ENCODE measurements at regions not wholly inside any gene's neighbourhood (a gene's known extent, or its start where the extent isn't known, plus 50 kb on each side); places are given as distances from the start of the nearest gene placed in this dataset.

DNA sequence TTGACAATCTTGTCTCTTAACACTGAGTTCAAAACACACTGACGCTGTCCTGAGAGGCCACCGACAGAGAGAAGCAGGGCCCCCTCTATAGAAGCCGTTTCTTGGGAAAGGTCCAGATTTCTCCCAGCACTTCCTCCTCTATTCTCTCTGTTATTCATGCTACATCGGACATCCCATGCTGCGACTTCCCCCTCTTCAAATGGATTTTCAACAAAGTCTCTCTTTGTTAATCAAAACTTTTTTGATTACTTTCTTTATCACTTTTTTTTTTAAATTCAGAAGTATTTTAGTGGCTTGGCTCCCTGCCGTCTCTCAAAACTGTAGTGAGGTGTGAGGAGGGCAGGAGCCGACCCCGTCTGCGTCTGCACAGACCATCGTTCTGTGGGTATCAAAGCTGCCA, 298.9 kb upstream of the PITRM1 start:
- no peaks in the 10 kb centered on the region for H3K27me3 ChIP-seq (replicated peaks; ENCODE audit: insufficient read depth, low read depth, low read length, poor library complexity)
- H3K4me1 ChIP-seq (ENCODE audit: insufficient read depth, low read length, poor library complexity, severe bottlenecking) = peaks cover 45% of the 10 kb centered on the region
- H3K27ac ChIP-seq (ENCODE audit: low read depth, low read length, poor library complexity, severe bottlenecking) = no peak overlapping the region
- H3K4me3 ChIP-seq (ENCODE audit: low read depth, low read length, poor library complexity, severe bottlenecking) = no peak overlapping the region
- ChIA-PET CTCF (no interaction called here), POLR2A (ENCODE audit: low non-redundant PET) (no interaction called here)
- TF ChIP-seq, protein P1, sequence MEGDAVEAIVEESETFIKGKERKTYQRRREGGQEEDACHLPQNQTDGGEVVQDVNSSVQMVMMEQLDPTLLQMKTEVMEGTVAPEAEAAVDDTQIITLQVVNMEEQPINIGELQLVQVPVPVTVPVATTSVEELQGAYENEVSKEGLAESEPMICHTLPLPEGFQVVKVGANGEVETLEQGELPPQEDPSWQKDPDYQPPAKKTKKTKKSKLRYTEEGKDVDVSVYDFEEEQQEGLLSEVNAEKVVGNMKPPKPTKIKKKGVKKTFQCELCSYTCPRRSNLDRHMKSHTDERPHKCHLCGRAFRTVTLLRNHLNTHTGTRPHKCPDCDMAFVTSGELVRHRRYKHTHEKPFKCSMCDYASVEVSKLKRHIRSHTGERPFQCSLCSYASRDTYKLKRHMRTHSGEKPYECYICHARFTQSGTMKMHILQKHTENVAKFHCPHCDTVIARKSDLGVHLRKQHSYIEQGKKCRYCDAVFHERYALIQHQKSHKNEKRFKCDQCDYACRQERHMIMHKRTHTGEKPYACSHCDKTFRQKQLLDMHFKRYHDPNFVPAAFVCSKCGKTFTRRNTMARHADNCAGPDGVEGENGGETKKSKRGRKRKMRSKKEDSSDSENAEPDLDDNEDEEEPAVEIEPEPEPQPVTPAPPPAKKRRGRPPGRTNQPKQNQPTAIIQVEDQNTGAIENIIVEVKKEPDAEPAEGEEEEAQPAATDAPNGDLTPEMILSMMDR (conservative IDR thresholded peaks at IDR 0.05; ENCODE audit: low read depth, low read length) = no peak
- no peak for TF ChIP-seq EZH2 (IDR thresholded peaks at IDR 0.05; ENCODE audit: borderline replicate concordance, low read depth, low read length, poor library complexity, severe bottlenecking)
- H3K36me3 ChIP-seq (ENCODE audit: insufficient read depth, low read length, poor library complexity, severe bottlenecking) = no peaks in the 10 kb centered on the region
- H3K9me3 ChIP-seq (ENCODE audit: low read depth, low read length, poor library complexity, severe bottlenecking) = no peaks in the 10 kb centered on the region
- no TSS peak for BruUV-seq (replicated peaks)
- DNase-seq (ENCODE audit: low spot score) = no peak
- intact Hi-C loops (cut with micrococcal nuclease; ENCODE audit: unreplicated experiment) = no loop called here

DNA sequence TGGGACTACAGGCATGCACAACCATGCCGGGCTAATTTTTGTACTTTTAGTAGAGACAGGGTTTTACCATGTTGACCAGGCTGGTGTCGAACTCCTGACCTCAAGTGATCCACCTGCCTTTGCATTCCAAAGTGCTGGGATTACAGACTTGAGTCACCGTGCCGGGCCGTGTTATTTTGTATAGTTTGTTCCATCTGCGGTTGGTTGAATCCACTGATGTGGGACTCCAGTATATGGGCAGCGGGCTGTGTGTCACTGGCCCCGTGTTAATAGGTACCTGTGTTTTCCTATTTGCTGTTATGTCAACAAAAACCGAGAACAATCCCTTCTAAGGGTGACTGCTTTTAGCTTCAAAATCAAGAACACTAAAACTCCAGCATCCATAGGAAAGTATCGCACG, 297.6 kb upstream of the PITRM1 start:
- POLR2A ChIA-PET (ENCODE audit: low non-redundant PET) = no interaction called here

DNA sequence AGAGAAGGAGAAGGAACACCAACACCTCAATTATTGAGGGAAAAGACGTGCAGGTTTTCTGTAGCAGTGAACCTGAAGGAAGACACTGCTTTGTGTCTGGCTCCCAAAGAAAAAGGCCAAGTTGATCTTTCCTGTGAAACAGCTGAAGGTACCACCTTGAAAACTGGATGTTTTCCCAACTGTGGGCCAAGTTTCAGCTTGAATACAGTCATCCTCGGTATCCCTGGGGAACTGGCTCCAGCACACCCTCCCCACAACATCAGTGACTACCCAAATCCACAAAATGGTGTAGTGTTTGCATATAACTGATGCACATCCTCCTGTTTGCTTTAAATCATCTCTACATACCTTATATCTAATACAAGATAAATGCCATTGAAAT, 297.0 kb upstream of the PITRM1 start:
- POLR2A ChIA-PET (ENCODE audit: low non-redundant PET) = no interaction called here
- H3K27ac ChIP-seq (ENCODE audit: low read depth, low read length, poor library complexity, severe bottlenecking) = peak overlapping the region; percentile 66

More for the DNA sequence above, 297.6 kb upstream of the PITRM1 start:
- peaks cover 49% of the 10 kb centered on the region for H3K4me1 ChIP-seq (ENCODE audit: insufficient read depth, low read length, poor library complexity, severe bottlenecking)
- CTCF ChIA-PET = no interaction called here
- H3K27me3 ChIP-seq (replicated peaks; ENCODE audit: insufficient read depth, low read depth, low read length, poor library complexity) = no peaks in the 10 kb centered on the region
- H3K4me3 ChIP-seq (ENCODE audit: low read depth, low read length, poor library complexity, severe bottlenecking) = no peak overlapping the region
- no peaks in the 10 kb centered on the region for H3K9me3 ChIP-seq (ENCODE audit: low read depth, low read length, poor library complexity, severe bottlenecking)
- no TSS peak for BruUV-seq (replicated peaks)
- no peak overlapping the region for H3K27ac ChIP-seq (ENCODE audit: low read depth, low read length, poor library complexity, severe bottlenecking)
- no peak for TF ChIP-seq EZH2 (IDR thresholded peaks at IDR 0.05; ENCODE audit: borderline replicate concordance, low read depth, low read length, poor library complexity, severe bottlenecking)
- TF ChIP-seq, protein P1 (conservative IDR thresholded peaks at IDR 0.05; ENCODE audit: low read depth, low read length) = no peak
- no peaks in the 10 kb centered on the region for H3K36me3 ChIP-seq (ENCODE audit: insufficient read depth, low read length, poor library complexity, severe bottlenecking)
- DNase-seq (ENCODE audit: low spot score) = no peak
- intact Hi-C loops (cut with micrococcal nuclease; ENCODE audit: unreplicated experiment) = no loop called here

More for the DNA sequence above, 297.0 kb upstream of the PITRM1 start:
- TF ChIP-seq, protein P1 (conservative IDR thresholded peaks at IDR 0.05; ENCODE audit: low read depth, low read length) = no peak
- no peak for TF ChIP-seq EZH2 (IDR thresholded peaks at IDR 0.05; ENCODE audit: borderline replicate concordance, low read depth, low read length, poor library complexity, severe bottlenecking)
- CTCF ChIA-PET = no interaction called here
- H3K4me1 ChIP-seq (ENCODE audit: insufficient read depth, low read length, poor library complexity, severe bottlenecking) = peaks cover 51% of the 10 kb centered on the region
- intact Hi-C loops (cut with micrococcal nuclease; ENCODE audit: unreplicated experiment) = no loop called here
- no peak overlapping the region for H3K4me3 ChIP-seq (ENCODE audit: low read depth, low read length, poor library complexity, severe bottlenecking)
- no peak for DNase-seq (ENCODE audit: low spot score)
- BruUV-seq (replicated peaks) = no TSS peak
- no peaks in the 10 kb centered on the region for H3K9me3 ChIP-seq (ENCODE audit: low read depth, low read length, poor library complexity, severe bottlenecking)
- H3K27me3 ChIP-seq (replicated peaks; ENCODE audit: insufficient read depth, low read depth, low read length, poor library complexity) = no peaks in the 10 kb centered on the region
- no peaks in the 10 kb centered on the region for H3K36me3 ChIP-seq (ENCODE audit: insufficient read depth, low read length, poor library complexity, severe bottlenecking)

All from A673 (cell line).